HT1080 (cell line): ENCODE measurements at regions not wholly inside any gene's neighbourhood (a gene's known extent, or its start where the extent isn't known, plus 50 kb on each side); places are given as distances from the start of the nearest gene placed in this dataset. TPM values are rescaled to one million over a fixed set of nuclear protein-coding genes. Genes with fewer than 3 reads are reported as not detected.

ENCODE experiments used
- DNase-seq: peaks from one replicate; pipeline ENCODE4 v3.0.0-alpha.2; 2015; ENCODE audit warnings: low read depth
- small RNA-seq: library from RNA; depleted of rRNA; stranded (forward); fragments of <200 nt; gene quantifications from one replicate; pipeline ENCODE3, GENCODE V24; 2014

GRCh38 chr2:221364672-221365071 is 207.4 kb downstream of the EPHA4 start:
- no peak for DNase-seq

Small RNAs in the stretch of these regions (small RNA-seq; reads per million reads assigned to genes)
- not detected for gene AC011233.1
- not detected for gene MIR4268
